ENCODE measurements at regions not wholly inside any gene's neighbourhood (a gene's known extent, or its start where the extent isn't known, plus 50 kb on each side); places are given as distances from the start of the nearest gene placed in this dataset.
"Not testable (repeated sequence)": the region's sequence is repeated elsewhere in the genome, so short reads cannot be mapped to it uniquely, and the experiment has no call there.

GRCh38 chr7:76859933-76860332 is 172.2 kb downstream of the SPDYE17 start:
- not testable (repeated sequence) for TF ChIP-seq CTCF (IDR thresholded peaks at IDR 0.05); TP53 (CRISPR knock-in tag; IDR thresholded peaks at IDR 0.05); MAX (CRISPR knock-in tag; IDR thresholded peaks at IDR 0.05)

All from WTC11 (cell line).